Suppressor macrophage treated with lipopolysaccharide for 4 hours (primary cell): ENCODE measurements at regions not wholly inside any gene's neighbourhood (a gene's known extent, or its start where the extent isn't known, plus 50 kb on each side); places are given as distances from the start of the nearest gene placed in this dataset.
"Not testable (repeated sequence)": the region's sequence is repeated elsewhere in the genome, so short reads cannot be mapped to it uniquely, and the experiment has no call there.

Experiments used
- DNase-seq: peaks from one replicate; pipeline ENCODE4 v3.0.0-alpha.2; 2020

GRCh38 chr1:65527707-65528503 is 107.4 kb downstream of the LEPR start:
- no peak for DNase-seq

DNA sequence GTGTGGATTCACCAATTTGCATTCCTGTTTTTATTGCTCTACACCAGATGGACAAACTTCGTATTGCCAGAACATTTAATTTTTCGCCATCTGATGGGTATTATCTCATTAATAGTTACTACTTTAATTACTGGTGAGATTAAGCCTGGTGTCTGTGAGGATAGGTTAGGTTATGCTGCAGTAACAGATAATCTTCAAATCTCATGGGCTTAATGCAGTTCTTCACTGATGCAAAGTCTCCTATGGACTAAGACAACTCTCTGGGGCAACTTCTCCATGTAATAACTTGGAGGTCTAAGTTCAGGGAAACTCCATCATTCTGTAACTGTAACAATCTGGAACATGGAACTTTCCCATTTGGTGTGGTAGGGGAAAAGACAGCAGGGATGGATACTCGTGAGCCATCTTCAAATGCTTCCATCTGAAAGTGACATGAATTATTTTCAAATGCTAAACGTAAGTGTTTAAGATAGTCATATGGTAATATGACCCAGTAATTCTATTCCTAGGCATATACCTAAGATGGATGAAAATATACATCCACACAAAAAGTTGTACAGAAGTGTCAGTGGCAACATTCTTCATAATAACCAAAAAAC is 111.6 kb downstream of the LEPR start:
- no peak for DNase-seq

- DNase-seq, result no peak
Observed at GRCh38 chr1:65535981-65536380, 115.5 kb downstream of the LEPR start.

- peak; percentile 25 for DNase-seq
Observed at GRCh38 chr1:65538086-65538485, 117.6 kb downstream of the LEPR start.

GRCh38 chr1:65538664-65539063 is 118.2 kb downstream of the LEPR start:
- no peak for DNase-seq

- no peak for DNase-seq
Observed at GRCh38 chr1:65539266-65540131, 119.0 kb downstream of the LEPR start.

GRCh38 chr1:65541161-65541560 is 120.7 kb downstream of the LEPR start:
- no peak for DNase-seq

- no peak for DNase-seq
Observed at GRCh38 chr1:65541865-65542264, 121.4 kb downstream of the LEPR start.

DNA sequence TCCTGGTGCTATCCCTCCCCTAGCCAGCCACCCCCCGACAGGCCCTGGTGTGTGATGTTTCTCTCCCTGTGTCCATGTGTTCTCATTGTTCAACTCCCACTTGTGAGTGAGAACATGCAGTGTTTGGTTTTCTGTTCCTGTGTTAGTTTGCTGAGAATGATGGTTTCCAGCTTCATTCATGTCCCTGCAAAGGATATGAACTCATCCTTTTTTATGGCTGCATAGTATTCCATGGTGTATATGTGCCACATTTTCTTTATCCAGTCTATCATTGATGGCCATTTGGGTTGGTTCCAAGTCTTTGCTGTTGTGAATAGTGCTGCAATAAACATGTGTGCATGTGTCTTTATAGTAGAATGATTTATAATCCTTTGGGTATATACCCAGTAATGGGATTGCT is 122.1 kb downstream of the LEPR start:
- not testable (repeated sequence) for DNase-seq

DNA sequence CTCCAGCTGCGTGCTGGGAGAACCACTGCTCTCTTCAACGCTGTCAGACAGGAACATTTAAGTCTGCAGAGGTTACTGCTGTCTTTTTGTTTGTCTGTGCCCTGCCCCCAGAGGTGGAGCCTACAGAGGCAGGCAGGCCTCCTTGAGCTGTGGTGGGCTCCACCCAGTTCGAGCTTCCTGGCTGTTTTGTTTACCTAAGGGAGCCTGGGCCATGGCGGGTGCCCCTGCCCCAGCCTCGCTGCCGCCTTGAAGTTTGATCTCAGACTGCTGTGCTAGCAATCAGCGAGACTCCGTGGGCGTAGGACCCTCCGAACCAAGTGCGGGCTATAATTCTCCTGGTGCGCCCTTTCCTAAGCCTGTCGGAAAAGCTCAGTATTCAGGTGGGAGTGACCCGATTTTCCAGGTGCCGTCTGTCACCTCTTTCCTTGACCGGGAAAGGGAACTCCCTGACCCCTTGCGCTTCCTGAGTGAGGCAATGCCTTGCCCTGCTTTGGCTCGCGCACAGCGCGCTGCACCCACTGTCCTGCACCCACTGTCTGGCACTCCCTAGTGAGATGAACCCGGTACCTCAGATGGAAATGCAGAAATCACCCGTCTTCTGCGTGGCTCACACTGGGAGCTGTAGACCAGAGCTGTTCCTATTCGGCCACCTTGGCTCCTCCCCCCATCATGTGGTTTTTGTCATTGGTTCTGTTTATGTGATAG is 130.0 kb downstream of the LEPR start:
- not testable (repeated sequence) for DNase-seq

- not testable (repeated sequence) for DNase-seq
Observed at GRCh38 chr1:65552484-65552883, 132.0 kb downstream of the LEPR start.

DNA sequence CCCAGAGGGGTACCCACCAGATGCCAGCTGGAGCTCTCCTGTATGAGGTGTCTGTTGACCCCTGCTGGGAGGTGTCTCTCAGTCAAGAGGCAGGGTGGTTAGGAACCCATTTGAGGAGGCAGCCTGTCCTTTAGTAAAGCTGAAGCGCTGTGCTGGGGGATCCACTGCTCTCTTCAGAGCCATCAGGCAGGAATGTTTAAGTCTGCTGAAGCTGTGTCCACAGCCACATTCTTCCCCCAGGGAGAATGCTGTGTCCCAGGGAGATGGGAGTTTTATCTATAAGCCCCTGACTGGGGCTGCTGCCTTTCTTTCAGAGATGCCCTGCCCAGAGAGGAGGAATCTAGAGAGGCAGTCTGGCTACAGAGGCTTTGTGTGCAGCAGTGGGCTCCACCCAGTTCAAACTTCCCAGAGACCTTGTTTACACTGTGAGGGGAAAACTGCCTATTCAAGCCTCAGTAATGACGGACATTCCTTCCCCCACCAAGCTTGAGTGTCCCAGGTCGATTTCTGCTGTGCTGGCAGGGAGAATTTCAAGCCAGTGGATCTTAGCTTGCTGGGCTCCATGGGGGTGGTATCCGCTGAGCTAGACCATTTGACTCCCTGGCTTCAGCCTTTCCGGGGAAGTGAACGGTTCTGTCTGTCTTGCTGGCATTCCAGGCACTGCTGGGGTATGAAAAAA is 133.8 kb downstream of the LEPR start:
- DNase-seq, result not testable (repeated sequence)

- no peak for DNase-seq
Observed at GRCh38 chr1:65554829-65555228, 134.4 kb downstream of the LEPR start.

DNA sequence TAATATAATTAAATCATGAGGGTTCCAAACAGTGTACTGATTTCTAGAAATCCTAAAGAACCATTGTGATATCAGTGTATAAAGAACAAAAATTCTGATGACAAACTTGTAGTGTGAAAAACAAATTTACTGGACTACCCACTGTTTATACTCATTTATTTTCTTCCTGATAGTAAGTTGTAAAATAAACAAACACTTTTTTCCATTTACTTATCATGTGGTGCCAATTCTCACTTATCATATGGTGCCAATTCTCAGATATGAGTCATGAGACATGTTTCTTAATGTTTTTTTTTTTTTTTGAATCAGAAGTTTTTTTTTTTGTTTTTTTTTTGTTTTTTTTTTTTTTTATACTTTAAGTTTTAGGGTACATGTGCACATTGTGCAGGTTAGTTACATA is 137.7 kb downstream of the LEPR start:
- DNase-seq, result no peak

GRCh38 chr1:65564493-65564892 is 144.0 kb downstream of the LEPR start:
- DNase-seq, result no peak

DNA sequence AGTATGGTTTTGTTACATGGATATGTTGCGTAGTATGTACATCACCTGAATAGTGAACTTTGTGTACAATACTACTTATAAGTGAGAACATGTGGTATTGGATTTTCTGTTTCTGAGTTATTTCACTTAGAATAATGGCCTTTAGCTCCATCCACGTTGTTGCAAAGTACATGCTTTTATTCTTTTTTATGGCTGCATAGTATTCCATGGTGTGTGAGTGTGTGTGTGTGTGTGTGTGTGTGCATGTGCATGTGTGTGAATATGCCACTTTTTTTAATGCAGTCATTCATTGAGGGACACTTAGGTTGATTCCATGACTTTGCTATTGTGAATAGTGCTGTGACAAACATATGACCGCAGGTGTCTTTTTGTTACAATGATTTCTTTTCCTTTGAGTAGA is 147.8 kb downstream of the LEPR start:
- DNase-seq, result no peak

GRCh38 chr1:65572701-65573421 is 152.4 kb downstream of the LEPR start:
- no peak for DNase-seq

DNA sequence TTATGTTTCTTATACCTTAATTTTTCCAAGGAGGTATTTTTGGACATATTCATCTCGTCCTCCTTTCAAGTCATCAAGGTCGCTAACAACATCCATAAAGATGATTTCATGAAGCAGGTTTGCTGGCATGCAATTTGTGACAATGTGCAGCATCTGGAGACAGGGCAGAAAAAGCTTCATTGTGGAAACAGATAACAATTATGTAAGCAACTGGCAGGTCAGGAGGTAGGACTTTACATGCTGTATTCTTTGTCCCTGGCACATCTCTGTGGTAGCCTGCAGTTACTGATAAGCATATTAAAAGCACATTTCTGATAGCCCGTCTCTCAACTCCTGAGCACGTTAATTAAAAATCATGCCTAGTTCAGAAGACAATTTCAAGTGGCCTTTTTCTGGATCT is 156.8 kb downstream of the LEPR start:
- DNase-seq, result no peak

DNA sequence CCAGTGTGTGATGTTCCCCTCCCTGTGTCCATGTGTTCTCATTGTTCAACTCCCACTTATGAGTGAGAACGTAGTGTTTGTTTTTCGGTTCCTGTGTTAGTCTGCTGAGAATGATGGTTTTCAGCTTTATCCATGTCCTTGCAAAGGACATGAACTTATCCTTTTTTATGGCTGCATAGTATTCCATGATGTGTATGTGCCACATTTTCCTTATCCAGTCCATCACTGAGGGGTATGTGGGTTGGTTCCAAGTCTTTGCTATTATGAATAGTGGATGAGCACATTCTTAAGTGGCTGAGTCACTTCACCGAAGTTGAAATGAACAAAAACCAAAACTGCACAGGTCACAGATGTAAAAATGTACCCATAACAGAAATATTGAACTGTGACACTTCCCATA is 157.5 kb downstream of the LEPR start:
- DNase-seq, result not testable (repeated sequence)

DNA sequence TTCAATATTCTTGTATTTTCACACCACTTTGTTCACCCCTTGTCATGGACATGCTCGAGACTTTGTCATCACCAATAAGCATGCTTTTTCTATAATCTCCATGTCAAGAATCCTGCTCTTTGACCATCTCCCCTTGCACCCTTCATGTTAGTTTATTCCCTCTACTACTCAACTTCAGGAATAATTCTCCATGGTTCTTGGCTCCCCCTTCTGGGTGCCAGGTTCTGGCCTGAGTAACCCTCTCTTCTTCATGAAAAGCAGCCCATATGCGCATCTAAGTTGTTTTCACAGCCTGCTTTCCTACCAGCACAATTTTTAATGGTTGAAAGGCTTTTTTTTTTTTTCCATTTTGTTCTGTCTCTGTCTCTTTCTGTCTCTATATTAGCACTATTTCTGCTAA is 160.7 kb downstream of the LEPR start:
- DNase-seq, result no peak

DNA sequence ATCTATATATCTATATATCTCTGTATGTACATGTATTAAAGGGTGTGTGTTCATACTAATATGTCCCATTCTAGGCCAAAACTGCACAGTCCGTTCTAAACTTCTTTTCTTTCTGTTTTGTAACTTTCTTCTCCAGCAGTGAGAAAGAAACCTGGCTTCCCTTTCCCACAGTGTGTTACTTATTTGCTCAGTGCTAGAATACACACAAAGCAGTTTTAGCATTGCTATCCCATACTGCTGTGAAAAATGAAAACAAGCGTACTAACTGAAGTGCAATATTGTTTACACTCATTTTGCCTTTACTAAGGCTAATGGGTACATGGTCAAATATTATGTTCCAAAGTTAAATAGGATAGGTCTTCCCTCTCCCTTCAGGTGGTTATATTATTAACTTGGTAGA is 163.9 kb downstream of the LEPR start:
- no peak for DNase-seq

GRCh38 chr1:65590279-65590678 is 169.8 kb downstream of the LEPR start:
- DNase-seq, result no peak
